Transverse colon (tissue), 4 donors: ENCODE measurements at regions not wholly inside any gene's neighbourhood (a gene's known extent, or its start where the extent isn't known, plus 50 kb on each side); places are given as distances from the start of the nearest gene placed in this dataset.

ENCODE experiments used
- DNase-seq: peaks from one replicate; pipeline ENCODE4 v3.0.0-alpha.2; 2019
- H3K27ac ChIP-seq, 4 donors: fragments of 200-600 bp; sonication (generic); 2 replicates each; pipeline ENCODE4 v1.5.1; 2016 to 2018; ENCODE audit warnings: inconsistent platforms in 4 of 4
- H3K27me3 ChIP-seq: fragments of 200-600 bp; sonication (generic); 2 replicates; pipeline ENCODE4 v1.5.1; 2017; ENCODE audit warnings: inconsistent platforms
- H3K36me3 ChIP-seq, 4 donors: fragments of 200-600 bp; sonication (generic); 2 replicates each; pipeline ENCODE4 v1.5.1; 2017 to 2019; ENCODE audit warnings: inconsistent platforms in 4 of 4
- H3K4me1 ChIP-seq, 4 donors: fragments of 200-600 bp; sonication (generic); 2 replicates each; pipeline ENCODE4 v1.5.1; 2017 to 2020; ENCODE audit warnings: inconsistent platforms in 4 of 4
- H3K4me3 ChIP-seq, 4 donors: fragments of 200-600 bp; sonication (generic); 1 replicate in 1 of 4; 2 replicates in 3 of 4; pipeline versions ENCODE4 v1.5.1 to v1.6.1; 2017 to 2019; ENCODE audit warnings: inconsistent platforms in 4 of 4
- H3K9me3 ChIP-seq, 2 donors: fragments of 200-600 bp; sonication (generic); 2 replicates each; pipeline ENCODE4 v1.5.1; 2017 to 2019; ENCODE audit warnings: inconsistent platforms in 2 of 2
- EP300 ChIP-seq: sonication (generic); formaldehyde crosslinking; IDR thresholded peaks from one replicate; pipeline ENCODE4 v1.6.1; 2017; ENCODE audit warnings: antibody characterized with exemption, low read depth
- POLR2A ChIP-seq: fragments of 450-650 bp; IDR thresholded peaks from one replicate; pipeline ENCODE4 v1.6.1; 2016; ENCODE audit warnings: antibody characterized with exemption, mild to moderate bottlenecking, moderate library complexity
- POLR2AphosphoS5 ChIP-seq, 3 donors: sonication (generic); formaldehyde crosslinking; IDR thresholded peaks; one replicate each; pipeline ENCODE4 v1.6.1; 2016; ENCODE audit warnings: antibody characterized with exemption in 3 of 3
- WGBS, 2 donors: methylation state at CpG; one replicate each; pipeline ENCODE4 v1.1.5; 2018; ENCODE audit warnings: low coverage in 1 of 2; 5-methylcytosine and 5-hydroxymethylcytosine counted together
- in situ Hi-C, 4 donors: fragments of 200-750 bp; cut with MboI; loops; one replicate each; pipeline versions ENCODE4 v1.15.0 to v1.15.1; 2017; ENCODE audit warnings: low sequenced_read_pairs in 3 of 4, low pct_ligation_motif_present in 1 of 4, low pct_unique_long_range_greater_than_20kb in 1 of 4
- intact Hi-C: fragments of 100-400 bp; cut with DNase I; formaldehyde crosslinking; loops from one replicate; pipeline ENCODE4 v1.15.1; 2023; ENCODE audit warnings: low total_unique reads
- TF ChIP-seq, protein P1 (sequence below), 5 experiments: fragments of 200-600 bp in 3 of 5; fragments of 450-650 bp in 2 of 5; sonication (generic) in 3 of 5; IDR thresholded peaks; 1 replicate in 2 of 5; 2 replicates in 3 of 5; pipeline ENCODE4 v1.5.1; 2016 to 2017; ENCODE audit warnings: antibody characterized with exemption in 5 of 5, inconsistent platforms in 3 of 5, mild to moderate bottlenecking in 2 of 5, moderate library complexity in 1 of 5

DNA sequence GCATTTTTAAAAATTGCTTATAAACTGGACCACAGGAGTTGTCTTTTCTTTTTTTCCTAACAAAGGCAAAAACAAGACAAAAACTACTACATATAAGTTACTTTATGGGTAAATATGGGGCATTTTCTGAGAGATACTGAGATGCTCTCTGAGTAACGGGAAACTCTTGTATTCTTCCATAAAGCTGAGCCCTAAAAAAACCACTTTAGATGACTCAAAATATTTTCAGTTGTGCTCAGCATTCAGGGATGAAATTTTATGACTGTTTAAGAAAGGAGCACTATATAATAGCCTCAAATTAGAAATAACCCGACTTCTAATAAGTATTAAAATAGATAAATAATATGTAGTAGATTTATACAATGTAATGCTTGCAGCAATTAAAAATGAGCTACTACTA, 644.5 kb downstream of the KCTD16 start:
- H3K27ac ChIP-seq, result no peak overlapping the region
- intact Hi-C loops (no loop called here), in situ Hi-C loops (no loop called here)
- no peaks in the 10 kb centered on the region for H3K27me3 ChIP-seq
- DNase-seq, result no peak
- no peak overlapping the region for H3K4me3 ChIP-seq
- H3K4me1 ChIP-seq, result peaks cover 0 to 2% (median 0%) of the 10 kb centered on the region in 4 donors
- TF ChIP-seq POLR2AphosphoS5 (IDR thresholded peaks at IDR 0.05), result no peak
- TF ChIP-seq EP300, result no peak
- TF ChIP-seq, protein P1, sequence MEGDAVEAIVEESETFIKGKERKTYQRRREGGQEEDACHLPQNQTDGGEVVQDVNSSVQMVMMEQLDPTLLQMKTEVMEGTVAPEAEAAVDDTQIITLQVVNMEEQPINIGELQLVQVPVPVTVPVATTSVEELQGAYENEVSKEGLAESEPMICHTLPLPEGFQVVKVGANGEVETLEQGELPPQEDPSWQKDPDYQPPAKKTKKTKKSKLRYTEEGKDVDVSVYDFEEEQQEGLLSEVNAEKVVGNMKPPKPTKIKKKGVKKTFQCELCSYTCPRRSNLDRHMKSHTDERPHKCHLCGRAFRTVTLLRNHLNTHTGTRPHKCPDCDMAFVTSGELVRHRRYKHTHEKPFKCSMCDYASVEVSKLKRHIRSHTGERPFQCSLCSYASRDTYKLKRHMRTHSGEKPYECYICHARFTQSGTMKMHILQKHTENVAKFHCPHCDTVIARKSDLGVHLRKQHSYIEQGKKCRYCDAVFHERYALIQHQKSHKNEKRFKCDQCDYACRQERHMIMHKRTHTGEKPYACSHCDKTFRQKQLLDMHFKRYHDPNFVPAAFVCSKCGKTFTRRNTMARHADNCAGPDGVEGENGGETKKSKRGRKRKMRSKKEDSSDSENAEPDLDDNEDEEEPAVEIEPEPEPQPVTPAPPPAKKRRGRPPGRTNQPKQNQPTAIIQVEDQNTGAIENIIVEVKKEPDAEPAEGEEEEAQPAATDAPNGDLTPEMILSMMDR (IDR thresholded peaks at IDR 0.05), result no peak
- TF ChIP-seq POLR2A, result no peak
- H3K9me3 ChIP-seq, result no peaks in the 10 kb centered on the region
- no peaks in the 10 kb centered on the region for H3K36me3 ChIP-seq
- 58 to 63% methylated on average over 2 of the region's 2 CpGs for WGBS, 2 donors

GRCh38 chr5:144812763-144813162, 642.1 kb downstream of the KCTD16 start:
- Histone ChIP-seq H3K27ac (no peak overlapping the region), H3K4me3 (no peak overlapping the region), H3K9me3 (no peaks in the 10 kb centered on the region), H3K4me1 (no peaks in the 10 kb centered on the region), H3K27me3 (no peaks in the 10 kb centered on the region), H3K36me3 (no peaks in the 10 kb centered on the region)
- DNase-seq, result no peak
- in situ Hi-C loops, result no loop called here
- WGBS, 2 donors, result 66 to 73% methylated on average over 2 of the region's 2 CpGs
- intact Hi-C loops, result no loop called here
- TF ChIP-seq POLR2AphosphoS5 (IDR thresholded peaks at IDR 0.05) (no peak), EP300 (no peak), POLR2A (no peak)

DNA sequence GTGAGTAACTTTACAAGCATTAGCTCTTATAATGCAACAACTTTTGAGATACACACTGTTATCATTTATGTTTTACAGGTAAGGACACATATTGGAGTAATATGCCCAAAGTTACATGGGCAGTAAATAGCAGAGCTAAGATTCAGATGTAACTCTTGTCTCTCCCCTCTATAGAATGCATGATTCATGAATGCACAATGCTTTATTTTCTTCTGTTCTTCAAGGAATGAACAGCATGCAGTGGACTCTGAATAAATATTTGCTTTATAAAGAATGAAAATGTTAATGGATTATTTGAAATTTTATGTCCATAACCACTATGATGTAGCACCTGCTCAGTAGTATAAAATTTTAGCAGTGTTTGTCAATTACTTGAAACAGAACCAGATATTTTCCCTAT, 629.5 kb downstream of the KCTD16 start:
- in situ Hi-C loops (no loop called here), intact Hi-C loops (no loop called here)
- H3K4me3 ChIP-seq, result no peak overlapping the region
- no peaks in the 10 kb centered on the region for H3K27me3 ChIP-seq
- no peak for TF ChIP-seq EP300
- TF ChIP-seq POLR2A, result no peak
- TF ChIP-seq, protein P1 (IDR thresholded peaks at IDR 0.05), result no peak
- TF ChIP-seq POLR2AphosphoS5 (IDR thresholded peaks at IDR 0.05), result no peak
- H3K9me3 ChIP-seq, result no peaks in the 10 kb centered on the region
- H3K27ac ChIP-seq, result no peak overlapping the region
- H3K4me1 ChIP-seq, result no peaks in the 10 kb centered on the region
- H3K36me3 ChIP-seq, result no peaks in the 10 kb centered on the region
- no peak for DNase-seq

DNA sequence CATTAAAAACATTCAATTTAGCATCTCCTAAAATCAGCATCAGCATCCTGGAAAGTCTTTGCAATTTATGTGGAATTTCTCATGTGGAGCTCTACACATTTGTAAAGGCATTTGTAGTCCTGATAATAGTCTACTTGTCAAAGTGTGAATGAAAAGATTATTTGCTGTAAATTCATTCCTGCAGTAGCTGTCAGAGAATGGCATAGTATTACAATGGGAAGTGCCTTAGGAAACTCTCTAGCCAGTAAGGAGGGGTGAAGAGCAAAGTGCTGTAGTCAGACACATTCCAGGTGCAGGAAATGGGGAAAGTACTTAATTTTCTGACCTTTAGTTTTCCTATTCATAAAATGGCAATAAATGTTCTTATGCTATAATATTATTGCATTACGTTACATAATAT, 627.9 kb downstream of the KCTD16 start:
- WGBS, 2 donors, result 60 to 80% methylated on average over 1 of the region's 1 CpG
- Histone ChIP-seq H3K27me3 (no peaks in the 10 kb centered on the region), H3K9me3 (no peaks in the 10 kb centered on the region), H3K27ac (no peak overlapping the region), H3K4me1 (no peaks in the 10 kb centered on the region), H3K36me3 (no peaks in the 10 kb centered on the region), H3K4me3 (no peak overlapping the region)
- TF ChIP-seq, protein P1 (IDR thresholded peaks at IDR 0.05), result no peak
- no peak for TF ChIP-seq EP300
- no peak for TF ChIP-seq POLR2A
- TF ChIP-seq POLR2AphosphoS5 (IDR thresholded peaks at IDR 0.05), result no peak
- in situ Hi-C loops (no loop called here), intact Hi-C loops (no loop called here)
- DNase-seq, result no peak

DNA sequence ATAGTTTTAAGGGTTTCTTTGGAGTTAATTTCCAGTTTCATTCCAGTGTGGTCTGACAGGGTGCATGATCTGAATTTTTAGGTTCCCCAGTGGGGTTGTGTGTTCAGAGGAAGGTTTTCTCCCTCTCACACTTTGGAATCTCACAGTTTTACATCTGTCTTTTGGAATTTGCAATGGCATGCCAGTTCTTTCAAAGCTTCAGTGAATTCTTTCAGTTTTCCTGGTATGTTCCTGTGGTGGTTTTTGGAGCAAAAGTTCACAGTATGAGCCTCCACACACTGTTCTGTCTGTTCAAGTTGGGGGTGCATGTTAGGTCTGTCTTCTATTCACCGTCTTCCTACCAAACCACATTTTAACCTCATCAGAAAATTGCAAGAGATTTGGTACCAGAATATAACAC, 624.2 kb downstream of the KCTD16 start:
- intact Hi-C loops, result no loop called here
- 89% methylated on average over 1 of the region's 1 CpG; no CpG with 5 or more reads in 1 of the 2 donors for WGBS, 2 donors

More for the DNA sequence above, 624.2 kb downstream of the KCTD16 start:
- no peak for DNase-seq
- TF ChIP-seq POLR2A (no peak), EP300 (no peak), POLR2AphosphoS5 (IDR thresholded peaks at IDR 0.05) (no peak)
- TF ChIP-seq, protein P1 (IDR thresholded peaks at IDR 0.05), result no peak
- no peaks in the 10 kb centered on the region for H3K27me3 ChIP-seq
- no peaks in the 10 kb centered on the region for H3K4me1 ChIP-seq
- H3K36me3 ChIP-seq, result no peaks in the 10 kb centered on the region
- no peaks in the 10 kb centered on the region for H3K9me3 ChIP-seq
- no peak overlapping the region for H3K4me3 ChIP-seq
- no peak overlapping the region for H3K27ac ChIP-seq
- in situ Hi-C loops, result no loop called here
